Astrocyte of the spinal cord (primary cell): ENCODE measurements at regions not wholly inside any gene's neighbourhood (a gene's known extent, or its start where the extent isn't known, plus 50 kb on each side); places are given as distances from the start of the nearest gene placed in this dataset.
"Not testable (repeated sequence)": the region's sequence is repeated elsewhere in the genome, so short reads cannot be mapped to it uniquely, and the experiment has no call there.

Experiments used
- DNase-seq: peaks from one replicate; pipeline ENCODE4 v3.0.0; 2011; ENCODE audit warnings: low read depth, low spot score
- H3K4me3 ChIP-seq: 2 replicates; pipeline ENCODE4 v1.5.1; 2011; ENCODE audit warnings: low read depth, mild to moderate bottlenecking, low read length, moderate library complexity
- in situ Hi-C: cut with HindIII; loops from 2 replicates; pipeline ENCODE4 v1.10.0; 2017; ENCODE audit warnings: low sequenced_read_pairs
- TF ChIP-seq, protein P1 (sequence below): IDR thresholded peaks from 2 replicates; pipeline ENCODE4 v1.5.1; 2012; ENCODE audit warnings: low read depth, mild to moderate bottlenecking, low read length, inconsistent platforms

DNA sequence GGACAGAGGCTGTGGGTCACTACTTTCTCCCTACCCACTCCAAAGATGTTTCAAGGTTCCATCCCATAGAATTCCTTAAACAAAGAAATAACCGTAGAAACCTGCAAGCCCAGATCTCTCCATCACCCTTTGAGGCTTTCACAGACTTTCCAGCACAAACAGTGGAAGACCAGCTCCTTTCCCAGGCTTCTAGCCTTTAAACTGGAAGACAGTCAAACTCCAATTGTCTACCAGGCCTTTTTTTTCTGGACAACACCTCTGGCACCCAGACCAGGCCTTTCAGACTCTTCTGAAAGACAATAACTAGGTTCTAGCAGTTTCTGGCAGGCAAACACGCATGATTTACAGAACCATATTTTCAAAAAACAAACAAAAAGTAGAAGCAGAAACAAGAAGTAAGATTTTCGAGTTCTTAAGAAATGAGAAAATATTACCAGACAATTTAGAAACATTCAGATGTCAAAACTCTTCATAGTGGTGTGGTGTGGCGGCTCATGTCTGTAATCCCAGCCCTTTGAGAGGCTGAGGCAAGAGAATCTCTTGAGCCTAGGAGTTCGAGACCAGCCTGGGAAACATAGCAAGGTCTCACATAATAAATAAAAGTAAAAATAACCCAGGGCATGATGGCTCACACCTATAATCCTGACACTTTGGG lies 73.0 kb upstream of the EPCAM start:
- no peak overlapping the region for H3K4me3 ChIP-seq
- TF ChIP-seq, protein P1, sequence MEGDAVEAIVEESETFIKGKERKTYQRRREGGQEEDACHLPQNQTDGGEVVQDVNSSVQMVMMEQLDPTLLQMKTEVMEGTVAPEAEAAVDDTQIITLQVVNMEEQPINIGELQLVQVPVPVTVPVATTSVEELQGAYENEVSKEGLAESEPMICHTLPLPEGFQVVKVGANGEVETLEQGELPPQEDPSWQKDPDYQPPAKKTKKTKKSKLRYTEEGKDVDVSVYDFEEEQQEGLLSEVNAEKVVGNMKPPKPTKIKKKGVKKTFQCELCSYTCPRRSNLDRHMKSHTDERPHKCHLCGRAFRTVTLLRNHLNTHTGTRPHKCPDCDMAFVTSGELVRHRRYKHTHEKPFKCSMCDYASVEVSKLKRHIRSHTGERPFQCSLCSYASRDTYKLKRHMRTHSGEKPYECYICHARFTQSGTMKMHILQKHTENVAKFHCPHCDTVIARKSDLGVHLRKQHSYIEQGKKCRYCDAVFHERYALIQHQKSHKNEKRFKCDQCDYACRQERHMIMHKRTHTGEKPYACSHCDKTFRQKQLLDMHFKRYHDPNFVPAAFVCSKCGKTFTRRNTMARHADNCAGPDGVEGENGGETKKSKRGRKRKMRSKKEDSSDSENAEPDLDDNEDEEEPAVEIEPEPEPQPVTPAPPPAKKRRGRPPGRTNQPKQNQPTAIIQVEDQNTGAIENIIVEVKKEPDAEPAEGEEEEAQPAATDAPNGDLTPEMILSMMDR: no peak
- no peak for DNase-seq
- in situ Hi-C loops: no loop called here

DNA sequence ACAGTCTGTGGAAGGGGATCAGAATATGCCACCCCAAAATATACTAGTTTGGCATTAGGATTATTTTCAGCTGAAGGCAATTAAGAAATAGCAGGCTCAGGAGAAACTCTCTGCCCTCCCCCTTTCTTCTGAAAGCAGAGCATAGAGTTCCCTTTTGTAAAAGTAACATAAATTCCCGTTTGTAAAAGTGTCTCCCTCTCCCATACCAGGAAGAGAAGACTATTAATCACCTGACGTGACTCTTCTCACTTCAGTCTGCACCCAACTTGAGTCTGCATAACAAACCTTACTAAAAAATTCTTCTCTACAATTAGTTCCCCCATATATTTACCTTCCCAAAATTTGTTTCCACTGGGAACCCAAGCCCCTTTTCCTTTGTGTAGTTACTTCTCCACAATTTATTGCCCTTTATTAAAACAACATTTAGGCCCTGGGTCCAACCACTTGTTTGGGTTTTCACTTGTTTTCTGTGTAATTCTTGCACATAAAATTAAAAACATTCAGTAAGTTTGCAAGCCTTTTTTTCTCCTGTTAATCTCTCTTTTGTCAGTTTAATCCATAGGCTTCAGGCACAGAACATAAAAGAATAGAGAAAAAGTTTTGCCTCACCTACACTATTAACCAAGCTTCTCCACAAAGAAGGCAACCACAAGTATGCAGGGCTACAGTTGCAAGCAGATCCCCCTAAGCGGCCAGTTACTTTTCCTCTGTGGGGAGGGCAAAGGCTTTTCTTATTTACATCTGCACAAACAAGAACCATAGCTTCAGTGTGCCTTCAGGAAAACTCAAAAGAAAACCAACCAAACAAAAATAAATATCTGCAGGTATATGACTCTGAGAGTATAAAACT lies 73.8 kb upstream of the EPCAM start:
- TF ChIP-seq, protein P1: no peak
- H3K4me3 ChIP-seq: no peak overlapping the region
- no peak for DNase-seq
- in situ Hi-C loops: no loop called here

DNA sequence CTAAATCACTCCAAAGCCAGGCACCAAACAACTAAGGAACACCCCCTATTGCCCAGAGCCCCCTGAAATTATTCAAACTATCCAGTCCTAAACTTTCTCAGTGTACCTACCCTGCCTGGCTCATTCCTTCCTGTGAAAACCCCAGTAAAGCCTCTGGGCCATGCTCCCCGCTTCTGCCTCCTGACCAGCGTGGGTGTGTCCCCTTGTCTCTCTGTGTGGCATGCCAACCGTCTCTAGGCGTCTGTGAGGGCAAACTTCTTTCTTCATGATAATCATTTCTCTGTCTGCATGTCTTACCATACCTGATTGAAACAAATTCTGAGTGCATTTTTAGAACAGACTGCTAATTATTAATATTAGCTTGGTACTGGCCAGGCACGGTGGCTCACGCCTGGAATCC lies 75.1 kb upstream of the EPCAM start:
- in situ Hi-C loops: no loop called here

GRCh38 chr2:47288864-47289263 lies 80.2 kb upstream of the EPCAM start:
- no peak overlapping the region for H3K4me3 ChIP-seq
- in situ Hi-C loops: no loop called here
- peak; percentile 54 for DNase-seq
- TF ChIP-seq, protein P1: no peak

More for the DNA sequence above, 75.1 kb upstream of the EPCAM start:
- TF ChIP-seq, protein P1: no peak
- no peak for DNase-seq
- H3K4me3 ChIP-seq: no peak overlapping the region

DNA sequence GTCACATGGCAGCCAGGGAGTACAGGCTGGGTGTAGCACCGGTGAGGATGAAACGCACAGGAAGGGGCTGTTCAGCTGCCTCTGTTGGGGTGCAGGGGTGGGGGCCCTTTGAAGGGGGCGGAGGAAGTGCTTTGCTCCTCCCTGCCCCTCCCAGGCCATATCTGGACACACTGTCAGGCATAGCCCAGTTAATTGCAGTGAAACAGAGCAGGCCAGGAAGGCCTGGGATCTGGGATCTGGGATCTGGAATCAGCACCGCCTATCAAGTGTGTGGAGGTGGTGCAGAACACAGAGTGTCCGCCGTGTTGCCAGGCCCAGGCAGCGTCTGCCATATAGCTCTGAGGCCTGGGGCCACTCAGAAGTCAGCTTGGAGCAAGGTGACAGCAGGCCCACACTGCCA lies 85.5 kb upstream of the EPCAM start:
- DNase-seq: no peak
- TF ChIP-seq, protein P1: no peak
- no peak overlapping the region for H3K4me3 ChIP-seq
- in situ Hi-C loops: no loop called here

DNA sequence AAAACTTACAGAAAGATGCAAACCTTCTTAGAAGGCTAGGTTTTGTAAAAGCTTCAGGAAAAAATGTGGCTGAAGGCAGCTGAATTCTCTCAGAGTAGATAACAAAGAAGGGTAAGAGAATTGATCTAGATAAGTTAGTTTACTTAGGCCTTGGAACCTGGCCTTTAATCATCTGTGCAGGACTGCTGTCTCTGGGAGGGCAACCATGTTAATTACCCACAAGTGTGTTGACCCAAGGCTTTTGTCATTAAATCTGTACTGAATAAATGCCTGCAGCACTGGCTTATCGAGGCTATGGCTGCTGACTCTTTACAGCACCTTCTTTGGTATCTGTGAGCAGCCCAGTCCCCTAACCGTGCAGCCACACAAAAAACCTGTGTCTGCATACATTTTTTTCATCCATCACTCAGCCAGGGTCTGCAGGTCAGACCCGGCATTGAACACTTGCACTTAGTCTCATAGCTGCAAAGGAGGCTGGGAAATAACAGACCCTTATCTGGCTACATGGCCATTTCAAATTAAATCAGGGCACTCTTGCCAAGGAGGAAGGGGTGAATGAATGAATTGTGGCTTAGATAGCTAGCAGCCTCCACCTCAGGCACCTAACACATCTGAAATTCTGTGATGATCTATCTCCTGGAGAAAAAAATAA lies 86.4 kb upstream of the EPCAM start:
- H3K4me3 ChIP-seq: no peak overlapping the region
- TF ChIP-seq, protein P1: no peak
- DNase-seq: no peak
- in situ Hi-C loops: no loop called here

GRCh38 chr2:47279525-47279924 lies 89.6 kb upstream of the EPCAM start:
- DNase-seq, H3K4me3 ChIP-seq, in situ Hi-C loops: not testable (repeated sequence)
